ENCODE measurements at regions not wholly inside any gene's neighbourhood (a gene's known extent, or its start where the extent isn't known, plus 50 kb on each side); places are given as distances from the start of the nearest gene placed in this dataset.
"Not testable (repeated sequence)": the region's sequence is repeated elsewhere in the genome, so short reads cannot be mapped to it uniquely, and the experiment has no call there.

DNA sequence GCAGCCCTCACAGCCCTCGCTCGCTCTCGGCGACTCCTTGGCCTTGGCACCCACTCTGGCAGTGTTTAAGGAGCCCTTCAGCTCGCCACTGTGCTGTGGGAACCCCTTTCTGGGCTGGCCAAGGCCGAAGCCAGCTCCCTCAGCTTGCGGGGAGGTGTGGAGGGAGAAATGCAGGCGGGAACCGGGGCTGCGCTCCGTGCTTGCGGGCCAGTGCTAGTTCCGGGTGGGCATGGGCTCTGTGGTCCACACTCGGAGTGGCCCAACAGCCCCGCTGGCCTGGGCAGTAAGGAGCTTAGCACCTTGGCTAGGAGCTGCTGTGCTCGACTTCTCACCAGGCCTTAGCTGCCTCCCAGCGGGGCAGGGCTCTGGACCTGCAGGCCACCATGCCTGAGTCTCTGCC, 192.6 kb downstream of the COX18 start:
- no peaks in the 10 kb centered on the region for H3K27me3 Mint-ChIP-seq
- Histone ChIP-seq H3K4me1 (ENCODE audit: insufficient read depth, low read length) (no peaks in the 10 kb centered on the region), H3K36me3 (ENCODE audit: insufficient read depth, low read length) (no peaks in the 10 kb centered on the region), H3K27me3 (ENCODE audit: insufficient read depth, low read length) (no peaks in the 10 kb centered on the region), H3K27ac (ENCODE audit: low read depth, low read length) (no peak overlapping the region), H3K9me3 (ENCODE audit: control insufficient read depth in 1 of 2, low read length in 2 of 2) (no peaks in the 10 kb centered on the region), H3K4me3 (ENCODE audit: low read length in 2 of 2) (no peak overlapping the region)
- intact Hi-C loops (cut with micrococcal nuclease) = no loop called here
- peaks cover 0 to 6% (median 0%) of the 10 kb centered on the region in 8 donors for H3K9me3 Mint-ChIP-seq
- DNase-seq = peak in 1 of 5 donors; percentile 11
- H3K27ac Mint-ChIP-seq = no peak overlapping the region
- ChIA-PET POLR2A (ENCODE audit: partially characterized antibody) (no interaction called here), CTCF (ENCODE audit: partially characterized antibody) (no interaction called here)
- no peak overlapping the region for H3K4me3 Mint-ChIP-seq
- H3K4me1 Mint-ChIP-seq = no peaks in the 10 kb centered on the region
- H3K36me3 Mint-ChIP-seq = no peaks in the 10 kb centered on the region

DNA sequence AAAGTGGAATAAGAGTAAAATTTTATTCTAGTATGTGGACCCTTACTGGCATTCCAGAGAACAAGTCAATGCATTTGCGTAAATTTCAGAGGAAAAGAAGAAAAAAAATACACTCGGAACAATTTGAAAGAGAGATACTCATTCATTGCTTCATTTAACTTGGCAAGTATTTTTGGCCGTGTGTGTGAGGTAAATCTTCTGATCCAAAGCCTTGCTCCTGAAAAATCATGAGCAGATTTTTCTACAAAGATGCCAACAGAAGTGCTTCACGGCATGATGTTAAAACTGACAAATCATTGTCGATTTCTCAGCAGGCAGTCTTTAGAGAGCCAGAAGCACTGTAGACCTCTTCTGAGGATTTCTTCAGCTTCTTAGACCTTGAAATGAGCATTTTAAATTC, 194.0 kb downstream of the COX18 start:
- CTCF ChIA-PET (ENCODE audit: partially characterized antibody) = no interaction called here

DNA sequence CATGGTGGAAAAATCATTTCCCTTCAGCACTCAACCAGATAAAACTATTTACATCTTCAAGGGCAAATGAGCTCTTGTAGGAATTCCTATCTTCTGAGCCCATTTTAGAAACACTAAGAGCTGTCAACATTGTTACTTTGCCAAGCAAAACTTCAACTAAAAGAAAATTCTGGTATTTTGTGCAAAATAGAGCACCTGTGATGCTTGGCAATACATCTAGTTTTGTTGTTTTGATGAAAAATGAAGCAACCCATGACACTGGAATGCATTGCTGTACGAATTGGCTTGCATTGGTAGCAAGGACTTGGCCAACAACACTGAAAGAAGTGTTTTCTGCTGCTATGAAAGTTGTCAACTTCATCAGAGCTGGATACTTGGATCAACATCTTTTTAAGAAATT, 194.4 kb downstream of the COX18 start:
- Histone ChIP-seq H3K4me3 (ENCODE audit: low read length in 2 of 2) (no peak overlapping the region), H3K36me3 (ENCODE audit: insufficient read depth, low read length) (no peaks in the 10 kb centered on the region), H3K9me3 (ENCODE audit: control insufficient read depth in 1 of 2, low read length in 2 of 2) (no peaks in the 10 kb centered on the region), H3K27me3 (ENCODE audit: insufficient read depth, low read length) (no peaks in the 10 kb centered on the region), H3K27ac (ENCODE audit: low read depth, low read length) (no peak overlapping the region), H3K4me1 (ENCODE audit: insufficient read depth, low read length) (no peaks in the 10 kb centered on the region)
- no peak overlapping the region for H3K4me3 Mint-ChIP-seq
- no peaks in the 10 kb centered on the region for H3K36me3 Mint-ChIP-seq
- CTCF ChIA-PET (ENCODE audit: partially characterized antibody) = no interaction called here
- POLR2A ChIA-PET (ENCODE audit: partially characterized antibody) = no interaction called here
- H3K27me3 Mint-ChIP-seq = no peaks in the 10 kb centered on the region
- intact Hi-C loops (cut with micrococcal nuclease) = no loop called here
- H3K27ac Mint-ChIP-seq = no peak overlapping the region
- H3K4me1 Mint-ChIP-seq = no peaks in the 10 kb centered on the region
- peaks cover 0 to 6% (median 0%) of the 10 kb centered on the region in 8 donors for H3K9me3 Mint-ChIP-seq
- DNase-seq = no peak

More for the DNA sequence above, 194.0 kb downstream of the COX18 start:
- Histone ChIP-seq H3K36me3 (ENCODE audit: insufficient read depth, low read length) (no peaks in the 10 kb centered on the region), H3K27ac (ENCODE audit: low read depth, low read length) (no peak overlapping the region), H3K27me3 (ENCODE audit: insufficient read depth, low read length) (no peaks in the 10 kb centered on the region), H3K9me3 (ENCODE audit: control insufficient read depth in 1 of 2, low read length in 2 of 2) (no peaks in the 10 kb centered on the region), H3K4me1 (ENCODE audit: insufficient read depth, low read length) (no peaks in the 10 kb centered on the region), H3K4me3 (ENCODE audit: low read length in 2 of 2) (no peak overlapping the region)
- intact Hi-C loops (cut with micrococcal nuclease) = no loop called here
- no peak overlapping the region for H3K27ac Mint-ChIP-seq
- no peaks in the 10 kb centered on the region for H3K36me3 Mint-ChIP-seq
- DNase-seq = no peak
- no peaks in the 10 kb centered on the region for H3K27me3 Mint-ChIP-seq
- no peak overlapping the region for H3K4me3 Mint-ChIP-seq
- POLR2A ChIA-PET (ENCODE audit: partially characterized antibody) = no interaction called here
- H3K4me1 Mint-ChIP-seq = no peaks in the 10 kb centered on the region
- peaks cover 0 to 6% (median 0%) of the 10 kb centered on the region in 8 donors for H3K9me3 Mint-ChIP-seq

DNA sequence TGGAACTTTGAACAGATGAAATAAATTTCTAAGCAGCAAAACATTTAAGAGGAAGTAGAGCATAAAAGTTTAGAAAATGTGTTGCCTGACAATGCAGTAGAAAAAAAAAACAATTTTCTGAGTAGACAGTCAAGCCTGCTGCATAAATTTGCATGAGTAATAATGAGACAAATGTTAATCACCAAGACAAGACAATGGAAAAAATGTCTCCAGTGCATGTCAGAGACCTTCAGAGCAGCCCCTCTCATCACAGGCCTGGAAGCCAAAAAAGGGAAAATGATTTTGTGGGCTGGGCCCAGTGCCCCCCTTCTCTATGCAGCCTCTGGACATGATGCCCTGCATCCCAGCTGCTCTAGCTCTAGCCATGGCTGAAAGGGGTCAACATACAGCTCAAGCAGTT, 204.6 kb downstream of the COX18 start:
- H3K27ac ChIP-seq (ENCODE audit: low read depth, low read length) = no peak overlapping the region
- H3K27ac Mint-ChIP-seq = no peak overlapping the region
- no peak for DNase-seq
- H3K4me3 ChIP-seq (ENCODE audit: low read length in 2 of 2) = no peak overlapping the region
- no peaks in the 10 kb centered on the region for H3K36me3 Mint-ChIP-seq
- intact Hi-C loops (cut with micrococcal nuclease) = no loop called here
- peaks cover 0 to 29% (median 8%) of the 10 kb centered on the region in 8 donors for H3K9me3 Mint-ChIP-seq
- peaks cover 0 to 4% of the 10 kb centered on the region in 2 donors for H3K27me3 Mint-ChIP-seq
- H3K9me3 ChIP-seq (ENCODE audit: control insufficient read depth in 1 of 2, low read length in 2 of 2) = no peaks in the 10 kb centered on the region
- ChIA-PET CTCF (ENCODE audit: partially characterized antibody) (no interaction called here), POLR2A (ENCODE audit: partially characterized antibody) (no interaction called here)
- no peaks in the 10 kb centered on the region for H3K27me3 ChIP-seq (ENCODE audit: insufficient read depth, low read length)
- H3K36me3 ChIP-seq (ENCODE audit: insufficient read depth, low read length) = no peaks in the 10 kb centered on the region
- H3K4me3 Mint-ChIP-seq = no peak overlapping the region
- H3K4me1 ChIP-seq (ENCODE audit: insufficient read depth, low read length) = no peaks in the 10 kb centered on the region
- H3K4me1 Mint-ChIP-seq = no peaks in the 10 kb centered on the region

DNA sequence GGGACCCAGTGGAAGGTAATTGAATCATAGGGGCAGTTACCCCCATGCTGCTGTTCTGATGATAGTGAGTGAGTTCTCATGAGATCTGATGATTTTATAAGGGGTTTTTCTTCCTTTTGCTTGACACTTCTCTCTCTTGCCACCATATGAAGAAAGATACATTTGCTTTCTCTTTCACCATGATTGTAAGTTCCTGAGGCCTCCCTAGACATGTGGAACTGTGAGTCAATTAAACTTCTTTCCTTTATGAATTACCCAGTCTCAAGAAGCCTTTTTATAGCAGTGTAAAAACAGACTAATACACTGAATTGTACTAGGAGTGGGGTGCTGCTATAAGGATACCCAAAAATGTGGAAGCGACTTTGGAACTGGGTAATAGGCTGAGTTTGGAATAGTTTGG, 205.2 kb downstream of the COX18 start:
- H3K27ac ChIP-seq (ENCODE audit: low read depth, low read length); H3K4me3 ChIP-seq (ENCODE audit: low read length in 2 of 2); H3K9me3 ChIP-seq (ENCODE audit: control insufficient read depth in 1 of 2, low read length in 2 of 2); H3K36me3 ChIP-seq (ENCODE audit: insufficient read depth, low read length); intact Hi-C loops (cut with micrococcal nuclease); H3K4me3 Mint-ChIP-seq; H3K27me3 ChIP-seq (ENCODE audit: insufficient read depth, low read length); H3K4me1 Mint-ChIP-seq; H3K36me3 Mint-ChIP-seq; CTCF ChIA-PET (ENCODE audit: partially characterized antibody); H3K27ac Mint-ChIP-seq; POLR2A ChIA-PET (ENCODE audit: partially characterized antibody); H3K4me1 ChIP-seq (ENCODE audit: insufficient read depth, low read length); H3K27me3 Mint-ChIP-seq; DNase-seq: not testable (repeated sequence)
- peaks cover 0 to 28% (median 8%) of the 10 kb centered on the region in 8 donors for H3K9me3 Mint-ChIP-seq

DNA sequence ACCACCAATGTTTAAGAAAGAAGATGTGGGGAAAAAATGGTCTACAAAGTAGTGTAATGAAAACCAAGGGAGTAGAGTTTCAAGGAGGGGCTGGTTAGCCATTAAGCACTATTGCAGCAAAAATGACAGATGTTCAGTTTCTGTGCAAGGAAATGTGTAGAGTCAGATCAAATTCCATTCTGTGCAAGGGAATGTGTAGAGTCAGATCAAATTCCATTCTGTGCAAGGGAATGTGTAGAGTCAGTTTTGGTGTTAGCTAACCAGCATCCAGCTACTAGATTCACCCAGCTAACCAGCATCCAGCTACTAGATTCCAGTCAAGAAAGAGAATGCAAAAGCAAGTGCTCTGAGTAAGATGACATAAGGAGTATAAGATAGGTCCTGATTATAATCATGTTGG, 208.8 kb downstream of the COX18 start:
- intact Hi-C loops (cut with micrococcal nuclease) = no loop called here
- Mint-ChIP-seq H3K4me1 (no peaks in the 10 kb centered on the region), H3K27ac (no peak overlapping the region), H3K27me3 (no peaks in the 10 kb centered on the region), H3K9me3 (peaks cover 0 to 7% (median 4%) of the 10 kb centered on the region in 8 donors), H3K36me3 (no peaks in the 10 kb centered on the region), H3K4me3 (no peak overlapping the region)
- no peak for DNase-seq
- POLR2A ChIA-PET (ENCODE audit: partially characterized antibody) = no interaction called here
- H3K4me1 ChIP-seq (ENCODE audit: insufficient read depth, low read length) = no peaks in the 10 kb centered on the region
- CTCF ChIA-PET (ENCODE audit: partially characterized antibody) = no interaction called here
- H3K27me3 ChIP-seq (ENCODE audit: insufficient read depth, low read length) = no peaks in the 10 kb centered on the region
- H3K27ac ChIP-seq (ENCODE audit: low read depth, low read length) = no peak overlapping the region
- no peaks in the 10 kb centered on the region for H3K36me3 ChIP-seq (ENCODE audit: insufficient read depth, low read length)
- H3K9me3 ChIP-seq (ENCODE audit: control insufficient read depth in 1 of 2, low read length in 2 of 2) = no peaks in the 10 kb centered on the region
- no peak overlapping the region for H3K4me3 ChIP-seq (ENCODE audit: low read length in 2 of 2)

DNA sequence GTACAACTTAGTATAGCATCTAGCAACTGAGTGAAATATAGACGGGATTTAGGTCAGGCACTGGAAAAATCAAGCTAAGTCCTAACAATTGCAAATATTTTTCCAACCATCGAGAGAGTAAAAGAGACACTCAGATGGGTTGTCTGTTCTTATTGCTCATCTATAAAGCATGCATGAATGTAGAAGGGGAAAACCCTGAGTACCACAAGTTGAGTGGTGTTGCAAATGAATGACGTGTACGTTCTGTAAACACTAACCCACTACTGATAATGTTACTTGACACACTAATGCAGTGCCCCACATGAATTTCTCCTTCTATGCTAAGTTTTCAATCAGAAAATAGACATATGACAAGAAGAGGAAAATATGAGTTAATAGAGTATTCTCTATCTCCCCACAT, 211.2 kb downstream of the COX18 start:
- no peaks in the 10 kb centered on the region for H3K36me3 Mint-ChIP-seq
- CTCF ChIA-PET (ENCODE audit: partially characterized antibody) = no interaction called here
- Histone ChIP-seq H3K27me3 (ENCODE audit: insufficient read depth, low read length) (no peaks in the 10 kb centered on the region), H3K4me3 (ENCODE audit: low read length in 2 of 2) (no peak overlapping the region), H3K9me3 (ENCODE audit: control insufficient read depth in 1 of 2, low read length in 2 of 2) (no peaks in the 10 kb centered on the region), H3K4me1 (ENCODE audit: insufficient read depth, low read length) (no peaks in the 10 kb centered on the region), H3K27ac (ENCODE audit: low read depth, low read length) (no peak overlapping the region), H3K36me3 (ENCODE audit: insufficient read depth, low read length) (no peaks in the 10 kb centered on the region)
- no peak overlapping the region for H3K27ac Mint-ChIP-seq
- H3K9me3 Mint-ChIP-seq = peaks cover 0 to 6% (median 1%) of the 10 kb centered on the region in 8 donors
- no peaks in the 10 kb centered on the region for H3K4me1 Mint-ChIP-seq
- H3K4me3 Mint-ChIP-seq = no peak overlapping the region
- H3K27me3 Mint-ChIP-seq = peaks cover 0 to 2% of the 10 kb centered on the region in 2 donors
- DNase-seq = no peak
- intact Hi-C loops (cut with micrococcal nuclease) = no loop called here
- POLR2A ChIA-PET (ENCODE audit: partially characterized antibody) = no interaction called here

DNA sequence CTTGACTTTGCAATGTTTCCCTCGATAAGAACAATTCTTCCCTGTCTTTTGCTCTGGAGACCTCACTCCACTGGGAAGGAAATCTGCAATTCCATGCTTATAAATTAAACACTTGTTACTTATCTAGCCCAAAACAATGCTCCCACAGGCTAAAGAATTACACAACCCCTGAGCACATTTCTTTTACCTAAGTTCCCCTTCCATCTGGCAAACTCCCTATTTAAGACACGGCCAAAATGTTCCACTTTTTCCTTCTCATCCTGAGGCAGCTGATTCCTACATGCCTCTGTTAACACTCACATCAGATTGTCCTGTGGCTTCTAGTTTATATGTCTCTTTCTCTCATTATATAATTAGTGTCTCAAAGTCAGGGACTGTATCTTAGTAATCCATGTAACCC, 211.7 kb downstream of the COX18 start:
- no peaks in the 10 kb centered on the region for H3K4me1 ChIP-seq (ENCODE audit: insufficient read depth, low read length)
- CTCF ChIA-PET (ENCODE audit: partially characterized antibody) = no interaction called here
- no peaks in the 10 kb centered on the region for H3K9me3 ChIP-seq (ENCODE audit: control insufficient read depth in 1 of 2, low read length in 2 of 2)
- H3K36me3 ChIP-seq (ENCODE audit: insufficient read depth, low read length) = no peaks in the 10 kb centered on the region
- no peak overlapping the region for H3K27ac Mint-ChIP-seq
- POLR2A ChIA-PET (ENCODE audit: partially characterized antibody) = no interaction called here
- peaks cover 0 to 2% of the 10 kb centered on the region in 2 donors for H3K27me3 Mint-ChIP-seq
- H3K27ac ChIP-seq (ENCODE audit: low read depth, low read length) = no peak overlapping the region
- H3K4me3 ChIP-seq (ENCODE audit: low read length in 2 of 2) = no peak overlapping the region
- peaks cover 0 to 6% (median 1%) of the 10 kb centered on the region in 8 donors for H3K9me3 Mint-ChIP-seq
- intact Hi-C loops (cut with micrococcal nuclease) = no loop called here
- no peaks in the 10 kb centered on the region for H3K27me3 ChIP-seq (ENCODE audit: insufficient read depth, low read length)
- H3K36me3 Mint-ChIP-seq = no peaks in the 10 kb centered on the region
- DNase-seq = no peak
- H3K4me3 Mint-ChIP-seq = no peak overlapping the region
- H3K4me1 Mint-ChIP-seq = no peaks in the 10 kb centered on the region

All from CD4-positive, alpha-beta memory T cell (primary cell).